Endothelial cell of umbilical vein (primary cell): ENCODE measurements at regions not wholly inside any gene's neighbourhood (a gene's known extent, or its start where the extent isn't known, plus 50 kb on each side); places are given as distances from the start of the nearest gene placed in this dataset.

Source experiments
- BruUV-seq: library from RNA; stranded (reverse); fragments of 400-500 nt; replicated peaks from 2 replicates; lab custom pipeline; 2021; lab: Mats Ljungman, UMichigan
- CTCF ChIA-PET: fragments of 300-600, 350-600 bp; sonication (Branson Sonifier 250); formaldehyde crosslinking; loops from one replicate; lab custom pipeline; 2021; ENCODE audit warnings: antibody characterized with exemption, inconsistent platforms; lab: Charles Lee
- POLR2A ChIA-PET: fragments of 300-600, 350-600 bp; sonication (Branson Sonifier 250); formaldehyde crosslinking; loops from one replicate; lab custom pipeline; 2021; ENCODE audit warnings: antibody characterized with exemption, inconsistent platforms; lab: Charles Lee
- DNase-seq: peaks from one replicate; pipeline ENCODE4 v3.0.0-alpha.2; 2011; ENCODE audit warnings: low read depth, low spot score
- FAIRE-seq: peaks from 2 replicates; lab custom pipeline; 2011; peaks lifted over from hg19 to GRCh38; lab: Jason Lieb, UNC
- H2AFZ ChIP-seq: 2 replicates; pipeline ENCODE4 v1.6.0; 2012; ENCODE audit warnings: low read depth, low read length, control low read depth, inconsistent platforms
- H3K27ac ChIP-seq: 2 replicates; pipeline ENCODE4 v1.5.1; 2011; ENCODE audit warnings: low read depth, mild to moderate bottlenecking, control low read depth, low read length, moderate library complexity; ENCODE audit not compliant: insufficient read depth
- H3K27me3 ChIP-seq, 2 experiments: 2 replicates each; pipeline versions ENCODE4 v1.6.0 to v1.6.1; 2011; ENCODE audit warnings: low read length in 2 of 2, mixed read lengths in 1 of 2; ENCODE audit not compliant: control insufficient read depth in 2 of 2, insufficient read depth in 2 of 2
- H3K36me3 ChIP-seq, 2 experiments: 2 replicates in 1 of 2; 3 replicates in 1 of 2; pipeline ENCODE4 v1.5.1; 2011; ENCODE audit warnings: low read length in 2 of 2, mild to moderate bottlenecking in 1 of 2, moderate library complexity in 1 of 2; ENCODE audit not compliant: control insufficient read depth in 2 of 2, insufficient read depth in 2 of 2; ENCODE audit errors: extremely low read depth in 1 of 2
- H3K4me1 ChIP-seq: 3 replicates; pipeline ENCODE4 v1.5.1; 2011; ENCODE audit warnings: mild to moderate bottlenecking, low read length; ENCODE audit not compliant: control insufficient read depth, insufficient read depth; ENCODE audit errors: extremely low read depth
- H3K4me2 ChIP-seq: 2 replicates; pipeline ENCODE4 v1.6.1; 2011; ENCODE audit warnings: low read length, control low read depth, mixed read lengths; ENCODE audit not compliant: insufficient read depth
- H3K4me3 ChIP-seq, 3 experiments: fragments of 200-600 bp in 1 of 3; sonication (generic), shearing (Covaris generic) in 1 of 3; replicated peaks in 1 of 3; 2 replicates each; pipeline ENCODE4 v1.5.1; 2011 to 2016; ENCODE audit warnings: control low read depth in 3 of 3, low read length in 3 of 3, mild to moderate bottlenecking in 2 of 3, inconsistent platforms in 1 of 3, low read depth in 1 of 3, moderate library complexity in 1 of 3; ENCODE audit not compliant: insufficient read depth in 1 of 3
- H3K79me2 ChIP-seq: 2 replicates; pipeline ENCODE4 v1.6.0; 2012; ENCODE audit warnings: low read length, inconsistent platforms; ENCODE audit not compliant: control insufficient read depth, insufficient read depth
- H3K9ac ChIP-seq: replicated peaks from 2 replicates; pipeline ENCODE3; 2011; ENCODE audit warnings: low read length, control low read depth; ENCODE audit not compliant: insufficient read depth; ENCODE audit errors: extremely low read depth
- H3K9me1 ChIP-seq: replicated peaks from 3 replicates; pipeline ENCODE4 v1.6.0; 2011; ENCODE audit warnings: mild to moderate bottlenecking, low read length; ENCODE audit not compliant: control insufficient read depth, insufficient read depth; ENCODE audit errors: extremely low read depth
- H3K9me3 ChIP-seq: replicated peaks from 2 replicates; pipeline ENCODE4 v1.5.1; 2012; ENCODE audit warnings: low read length, inconsistent platforms; ENCODE audit not compliant: control insufficient read depth, insufficient read depth
- H4K20me1 ChIP-seq: replicated peaks from 2 replicates; pipeline ENCODE3; 2011; ENCODE audit warnings: mild to moderate bottlenecking, low read length; ENCODE audit not compliant: control insufficient read depth, insufficient read depth; ENCODE audit errors: extremely low read depth
- EZH2 ChIP-seq: IDR thresholded peaks from 2 replicates; pipeline ENCODE4 v1.6.1; 2012; ENCODE audit warnings: borderline replicate concordance, low read depth, mild to moderate bottlenecking, moderate library complexity, low read length, inconsistent platforms; ENCODE audit not compliant: severe bottlenecking
- FOS ChIP-seq: IDR thresholded peaks from 2 replicates; pipeline ENCODE4 v1.6.1; 2011; ENCODE audit warnings: mild to moderate bottlenecking, low read length, moderate library complexity, borderline replicate concordance; ENCODE audit not compliant: insufficient read depth
- GATA2 ChIP-seq: IDR thresholded peaks from 2 replicates; pipeline ENCODE4 v1.7.0; 2011; ENCODE audit warnings: low read depth, mild to moderate bottlenecking, moderate library complexity, mixed read lengths, low read length; ENCODE audit not compliant: insufficient read length, insufficient read depth
- JUN ChIP-seq: IDR thresholded peaks from 2 replicates; pipeline ENCODE4 v1.6.1; 2011; ENCODE audit warnings: borderline replicate concordance, low read depth; ENCODE audit not compliant: insufficient read length, insufficient read depth
- MYC ChIP-seq: IDR thresholded peaks from one replicate; pipeline ENCODE4 v1.6.1; 2011; ENCODE audit warnings: mild to moderate bottlenecking, low read depth, low read length
- POLR2A ChIP-seq: IDR thresholded peaks from 2 replicates; pipeline ENCODE4 v1.6.1; 2012; ENCODE audit warnings: low read depth, mild to moderate bottlenecking, control low read depth, low read length
- POLR2AphosphoS5 ChIP-seq: IDR thresholded peaks from 2 replicates; pipeline ENCODE4 v1.6.1; 2012; ENCODE audit warnings: low read depth, mild to moderate bottlenecking, control low read depth, low read length, moderate library complexity; ENCODE audit not compliant: insufficient read depth
- dilution Hi-C: fragments of 300-500 bp; cut with MboI; formaldehyde crosslinking; loops from one replicate; pipeline ENCODE4 v1.15.0; 2019; ENCODE audit warnings: low sequenced_read_pairs; ENCODE audit not compliant: extremely low pct_ligation_motif_present
- intact Hi-C: fragments of 100-400 bp; cut with micrococcal nuclease; formaldehyde crosslinking; loops from one replicate; pipeline ENCODE4 v1.10.0; 2022
- TF ChIP-seq, protein P1 (sequence below), 2 donors: IDR thresholded peaks; 1 replicate in 1 of 2; 2 replicates in 1 of 2; pipeline ENCODE4 v1.5.1; 2011; ENCODE audit warnings: low read length in 2 of 2, mild to moderate bottlenecking in 2 of 2, moderate library complexity in 2 of 2, control low read depth in 1 of 2, inconsistent platforms in 1 of 2, low read depth in 1 of 2; ENCODE audit not compliant: insufficient read depth in 1 of 2; ENCODE audit errors: extremely low read depth in 1 of 2
- TF ChIP-seq, protein P2 (sequence below): IDR thresholded peaks from 2 replicates; pipeline ENCODE4 v1.6.1; 2011; ENCODE audit not compliant: insufficient read depth, insufficient read length

DNA sequence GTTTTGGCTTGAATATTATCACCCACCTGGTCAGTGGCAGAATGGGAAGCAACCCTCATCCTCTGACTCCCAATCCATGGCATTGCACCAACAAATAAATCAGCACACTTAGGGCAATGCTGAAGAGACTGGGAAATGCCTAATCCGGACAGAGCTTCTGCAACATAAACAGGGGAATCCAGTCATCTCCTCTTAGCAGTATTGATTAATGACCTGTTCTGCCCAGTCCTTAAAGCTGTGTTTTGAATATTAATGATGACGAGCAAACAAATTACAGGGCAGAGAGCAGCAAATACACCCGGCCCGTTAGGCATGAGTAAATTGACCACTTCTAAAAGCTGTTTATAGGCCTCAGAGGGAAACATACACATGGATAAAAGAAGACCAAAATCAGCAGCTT lies 77.0 kb upstream of the B3GAT2 start:
- ChIA-PET CTCF (no interaction called here), POLR2A (no interaction called here)
- Histone ChIP-seq H3K9ac (no peak overlapping the region), H3K4me1 (no peaks in the 10 kb centered on the region), H3K4me3 (no peak overlapping the region), H3K27me3 (no peaks in the 10 kb centered on the region), H3K79me2 (no peaks in the 10 kb centered on the region), H3K9me3 (no peaks in the 10 kb centered on the region), H4K20me1 (no peaks in the 10 kb centered on the region), H3K27ac (no peak overlapping the region), H3K4me2 (no peak overlapping the region), H3K36me3 (no peaks in the 10 kb centered on the region), H2AFZ (no peak overlapping the region), H3K9me1 (no peaks in the 10 kb centered on the region)
- FAIRE-seq = no peak
- intact Hi-C loops (no loop called here), dilution Hi-C loops (no loop called here)
- TF ChIP-seq MYC (no peak), EZH2 (no peak), POLR2AphosphoS5 (no peak), GATA2 (no peak), POLR2A (no peak), JUN (no peak), FOS (no peak)
- TF ChIP-seq, protein P1, sequence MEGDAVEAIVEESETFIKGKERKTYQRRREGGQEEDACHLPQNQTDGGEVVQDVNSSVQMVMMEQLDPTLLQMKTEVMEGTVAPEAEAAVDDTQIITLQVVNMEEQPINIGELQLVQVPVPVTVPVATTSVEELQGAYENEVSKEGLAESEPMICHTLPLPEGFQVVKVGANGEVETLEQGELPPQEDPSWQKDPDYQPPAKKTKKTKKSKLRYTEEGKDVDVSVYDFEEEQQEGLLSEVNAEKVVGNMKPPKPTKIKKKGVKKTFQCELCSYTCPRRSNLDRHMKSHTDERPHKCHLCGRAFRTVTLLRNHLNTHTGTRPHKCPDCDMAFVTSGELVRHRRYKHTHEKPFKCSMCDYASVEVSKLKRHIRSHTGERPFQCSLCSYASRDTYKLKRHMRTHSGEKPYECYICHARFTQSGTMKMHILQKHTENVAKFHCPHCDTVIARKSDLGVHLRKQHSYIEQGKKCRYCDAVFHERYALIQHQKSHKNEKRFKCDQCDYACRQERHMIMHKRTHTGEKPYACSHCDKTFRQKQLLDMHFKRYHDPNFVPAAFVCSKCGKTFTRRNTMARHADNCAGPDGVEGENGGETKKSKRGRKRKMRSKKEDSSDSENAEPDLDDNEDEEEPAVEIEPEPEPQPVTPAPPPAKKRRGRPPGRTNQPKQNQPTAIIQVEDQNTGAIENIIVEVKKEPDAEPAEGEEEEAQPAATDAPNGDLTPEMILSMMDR (IDR thresholded peaks at IDR 0.05; ENCODE audit: extremely low read depth in 1 of 2, insufficient read depth in 1 of 2, low read depth in 1 of 2, low read length in 2 of 2) = no peak
- TF ChIP-seq, protein P2, sequence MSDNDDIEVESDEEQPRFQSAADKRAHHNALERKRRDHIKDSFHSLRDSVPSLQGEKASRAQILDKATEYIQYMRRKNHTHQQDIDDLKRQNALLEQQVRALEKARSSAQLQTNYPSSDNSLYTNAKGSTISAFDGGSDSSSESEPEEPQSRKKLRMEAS = no peak
- DNase-seq = no peak
- no TSS peak for BruUV-seq
